ENCODE measurements at regions not wholly inside any gene's neighbourhood (a gene's known extent, or its start where the extent isn't known, plus 50 kb on each side); places are given as distances from the start of the nearest gene placed in this dataset.

GRCh38 chr4:19462117-19462516 lies 789.6 kb upstream of the SLIT2 start (continued):
- no peak for TF ChIP-seq CREB5 (CRISPR knock-in tag; IDR thresholded peaks at IDR 0.05; ENCODE audit: low read depth)

- no peak for ATAC-seq
- TF ChIP-seq PPARA (CRISPR knock-in tag; IDR thresholded peaks at IDR 0.05; ENCODE audit: borderline replicate concordance): no peak
- no peak for TF ChIP-seq ESRRG (CRISPR knock-in tag; IDR thresholded peaks at IDR 0.05)
- no peak for TF ChIP-seq TSHZ2 (CRISPR knock-in tag; IDR thresholded peaks at IDR 0.05)
- TF ChIP-seq TCF4 (CRISPR knock-in tag; IDR thresholded peaks at IDR 0.05; ENCODE audit: borderline replicate concordance): no peak
- no peak for TF ChIP-seq ZNF8 (CRISPR knock-in tag; IDR thresholded peaks at IDR 0.05)
- TF ChIP-seq CSRNP3 (CRISPR knock-in tag; IDR thresholded peaks at IDR 0.05): no peak
- TF ChIP-seq ARNTL (CRISPR knock-in tag; IDR thresholded peaks at IDR 0.05; ENCODE audit: borderline replicate concordance, low read depth): no peak
- no peak for TF ChIP-seq ZC3H10 (CRISPR knock-in tag; IDR thresholded peaks at IDR 0.05)
- no peak for TF ChIP-seq SNAI2 (CRISPR knock-in tag; IDR thresholded peaks at IDR 0.05)
- TF ChIP-seq CREB5 (CRISPR knock-in tag; IDR thresholded peaks at IDR 0.05; ENCODE audit: low read depth): no peak
- TF ChIP-seq TOX (CRISPR knock-in tag; IDR thresholded peaks at IDR 0.05; ENCODE audit: borderline replicate concordance): no peak
Measured at GRCh38 chr4:19455850-19456602, 795.7 kb upstream of the SLIT2 start.

- no peak for ATAC-seq
- TF ChIP-seq CREB5 (CRISPR knock-in tag; IDR thresholded peaks at IDR 0.05; ENCODE audit: low read depth): no peak
- no peak for TF ChIP-seq ZNF565 (CRISPR knock-in tag; conservative IDR thresholded peaks at IDR 0.05; ENCODE audit: low read depth)
- TF ChIP-seq TCF4 (CRISPR knock-in tag; IDR thresholded peaks at IDR 0.05; ENCODE audit: borderline replicate concordance): no peak
- TF ChIP-seq POU6F1 (CRISPR knock-in tag; IDR thresholded peaks at IDR 0.05; ENCODE audit: borderline replicate concordance, low read depth): no peak
- TF ChIP-seq ZNF70 (CRISPR knock-in tag; IDR thresholded peaks at IDR 0.05): no peak
- TF ChIP-seq ZFP3 (CRISPR knock-in tag; IDR thresholded peaks at IDR 0.05): no peak
- no peak for TF ChIP-seq ZC3H10 (CRISPR knock-in tag; IDR thresholded peaks at IDR 0.05)
Measured at GRCh38 chr4:19455196-19455595, 796.5 kb upstream of the SLIT2 start.

- no peak for ATAC-seq
- TF ChIP-seq GLIS3 (CRISPR knock-in tag; IDR thresholded peaks at IDR 0.05) (no peak), TSHZ2 (CRISPR knock-in tag; IDR thresholded peaks at IDR 0.05) (no peak), POU6F1 (CRISPR knock-in tag; IDR thresholded peaks at IDR 0.05; ENCODE audit: borderline replicate concordance, low read depth) (no peak), TOX (CRISPR knock-in tag; IDR thresholded peaks at IDR 0.05; ENCODE audit: borderline replicate concordance) (no peak), RARB (CRISPR knock-in tag; IDR thresholded peaks at IDR 0.05) (no peak), CSRNP3 (CRISPR knock-in tag; IDR thresholded peaks at IDR 0.05) (no peak), ZFP30 (CRISPR knock-in tag; IDR thresholded peaks at IDR 0.05) (no peak)
Measured at GRCh38 chr4:19438233-19438632, 813.5 kb upstream of the SLIT2 start.

Measured in SK-N-SH treated with all-trans-retinoic acid at 6 μM for 48 hours (cell line).